Activated CD4-positive, alpha-beta T cell treated with anti-CD3 and anti-CD28 coated beads, Interleukin-2, amount 50 U/mL, for 16 hours (primary cell): ENCODE measurements at regions not wholly inside any gene's neighbourhood (a gene's known extent, or its start where the extent isn't known, plus 50 kb on each side); places are given as distances from the start of the nearest gene placed in this dataset.
"Not testable (repeated sequence)": the region's sequence is repeated elsewhere in the genome, so short reads cannot be mapped to it uniquely, and the experiment has no call there.

ENCODE experiments used
- DNase-seq: peaks from one replicate; pipeline ENCODE4 v3.0.0-alpha.2; 2020

DNA sequence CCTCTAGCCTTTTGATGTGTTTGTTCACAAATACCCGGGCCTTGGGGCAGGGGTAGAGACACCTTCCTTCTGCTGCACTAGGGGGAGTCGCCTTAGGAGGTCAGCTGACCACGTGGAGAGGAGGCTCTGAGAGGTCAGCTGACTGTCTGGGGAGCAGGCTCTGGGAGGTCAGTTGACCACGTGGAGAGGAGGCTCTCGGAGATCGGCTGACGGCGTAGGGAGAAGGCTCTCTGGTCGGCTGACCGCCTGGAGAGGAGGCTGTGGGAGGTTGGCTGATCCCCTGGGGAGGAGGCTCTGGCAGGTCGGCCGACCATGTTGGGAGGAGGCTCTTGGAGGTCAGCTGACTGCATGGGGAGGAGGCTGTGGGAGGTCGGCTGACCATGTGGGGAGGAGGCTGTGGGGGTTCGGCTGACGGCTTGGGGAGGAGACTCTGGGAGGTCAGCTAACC is 59.6 kb upstream of the LYZL1 start:
- no peak for DNase-seq

DNA sequence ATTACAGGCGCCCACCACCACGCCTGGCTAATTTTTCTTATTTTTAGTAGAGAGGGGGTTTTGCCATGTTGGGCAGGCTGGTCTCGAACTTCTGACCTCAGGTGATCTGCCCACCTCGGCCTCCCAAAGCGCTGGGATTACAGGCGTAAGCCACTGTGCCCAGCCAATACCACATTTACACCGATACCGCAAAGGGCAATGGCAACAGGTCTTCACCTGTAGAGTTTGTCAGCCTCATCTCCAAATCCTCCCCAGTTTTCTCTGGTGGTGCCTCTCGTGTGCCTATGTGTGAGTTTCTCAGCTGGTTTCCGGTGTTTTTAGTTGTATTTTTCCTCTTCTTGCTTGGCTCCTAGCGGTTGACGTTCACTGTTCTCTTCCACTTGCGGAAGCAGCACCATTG is 52.0 kb upstream of the LYZL1 start:
- not testable (repeated sequence) for DNase-seq

DNA sequence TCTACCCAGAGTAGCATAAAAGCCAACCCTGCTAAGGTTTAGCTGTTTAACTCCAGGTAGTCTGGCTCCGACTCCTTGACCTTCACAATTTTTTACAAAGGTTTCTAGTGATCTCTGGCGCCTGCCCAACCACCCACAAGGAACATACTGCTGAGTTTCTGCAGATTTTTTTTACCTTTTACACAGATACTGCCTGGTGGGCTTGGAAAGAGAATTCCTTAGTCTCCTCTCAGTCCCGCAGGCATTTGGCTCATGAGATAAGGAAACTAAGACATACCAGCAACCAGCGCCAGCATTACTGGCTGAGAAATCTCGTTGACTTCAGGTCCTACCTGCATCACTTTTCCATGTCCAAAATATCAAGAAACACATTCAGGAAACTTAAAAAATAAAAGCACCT is 51.1 kb upstream of the LYZL1 start:
- no peak for DNase-seq

DNA sequence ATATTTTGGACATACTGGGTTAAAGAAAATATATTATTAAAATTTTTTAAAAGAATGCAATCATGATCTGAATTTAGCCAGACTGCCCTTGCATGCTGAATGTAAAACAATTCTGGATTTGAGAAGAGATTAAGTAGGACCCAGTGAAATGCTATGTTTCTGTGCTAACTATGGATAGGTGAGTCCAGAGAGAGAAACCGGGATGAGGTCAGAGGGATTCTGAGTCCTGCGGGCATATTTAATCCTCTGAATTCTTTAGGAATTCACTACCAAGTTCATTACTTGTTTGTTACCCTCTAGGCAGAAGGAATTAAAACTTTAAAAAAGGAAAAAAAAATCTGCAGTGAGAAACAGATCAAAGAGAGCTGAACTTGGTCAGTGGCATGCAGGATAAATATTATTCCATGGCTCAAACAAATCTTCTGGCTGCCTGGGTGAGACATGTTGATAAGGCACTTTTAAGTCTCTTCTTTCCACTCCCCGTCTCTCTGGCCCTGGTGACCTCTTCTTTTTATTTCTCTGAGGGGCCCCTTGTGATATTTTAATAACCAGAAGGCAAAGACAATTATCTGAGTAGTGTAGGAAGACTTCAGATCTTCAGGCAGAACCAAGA is 50.2 kb upstream of the LYZL1 start:
- DNase-seq: no peak
